ENCODE measurements at regions not wholly inside any gene's neighbourhood (a gene's known extent, or its start where the extent isn't known, plus 50 kb on each side); places are given as distances from the start of the nearest gene placed in this dataset.
"Not testable (repeated sequence)": the region's sequence is repeated elsewhere in the genome, so short reads cannot be mapped to it uniquely, and the experiment has no call there.

GRCh38 chr1:8122160-8122476 is 96.0 kb upstream of the ERRFI1 start:
- H3K4me1 ChIP-seq = peaks cover 26 to 74% (median 44%) of the 10 kb centered on the region in 3 donors
- no peak for TF ChIP-seq EP300 (IDR thresholded peaks at IDR 0.05)
- no peak for TF ChIP-seq POLR2A (IDR thresholded peaks at IDR 0.05)
- TF ChIP-seq POLR2AphosphoS5 (IDR thresholded peaks at IDR 0.05) = peak; percentile 4
- no peak for TF ChIP-seq CTCF (IDR thresholded peaks at IDR 0.05)

GRCh38 chr1:8121261-8122159 is 95.4 kb upstream of the ERRFI1 start:
- WGBS, 2 donors (ENCODE audit: low coverage in 1 of 2) = 0 to 17% methylated on average over 3 to 13 of the region's 18 CpGs
- no peaks in the 10 kb centered on the region for H3K36me3 ChIP-seq
- ATAC-seq = peak; percentile 89
- no peaks in the 10 kb centered on the region for H3K27me3 ChIP-seq
- TF ChIP-seq EP300 (IDR thresholded peaks at IDR 0.05) = peak; percentile 81
- no peak for TF ChIP-seq CTCF (IDR thresholded peaks at IDR 0.05)
- TF ChIP-seq POLR2AphosphoS5 (IDR thresholded peaks at IDR 0.05) = peak; percentile 100
- peak; percentile 61 to 65 for TF ChIP-seq POLR2A (IDR thresholded peaks at IDR 0.05)
- no peaks in the 10 kb centered on the region for H3K9me3 ChIP-seq
- peaks cover 28 to 75% (median 50%) of the 10 kb centered on the region in 3 donors for H3K4me1 ChIP-seq
- H3K4me3 ChIP-seq = peak overlapping the region; percentile 0 to 35
- H3K27ac ChIP-seq = peak overlapping the region; percentile 90 to 99 (median 97)

More at GRCh38 chr1:8122160-8122476, 96.0 kb upstream of the ERRFI1 start:
- Histone ChIP-seq H3K4me3 (peak overlapping the region; percentile 0 to 35), H3K36me3 (no peaks in the 10 kb centered on the region), H3K27me3 (no peaks in the 10 kb centered on the region), H3K27ac (peak overlapping the region; percentile 90 to 99 (median 97)), H3K9me3 (no peaks in the 10 kb centered on the region)
- peak; percentile 21 for ATAC-seq
- WGBS, 2 donors (ENCODE audit: low coverage in 1 of 2) = 30 to 40% methylated on average over 3 of the region's 3 CpGs

GRCh38 chr1:8120693-8121260 is 94.7 kb upstream of the ERRFI1 start:
- TF ChIP-seq EP300 (IDR thresholded peaks at IDR 0.05) = no peak
- no peak for TF ChIP-seq POLR2A (IDR thresholded peaks at IDR 0.05)
- peak in 1 of 4 experiments; percentile 28 for TF ChIP-seq CTCF (IDR thresholded peaks at IDR 0.05)
- no peak for TF ChIP-seq POLR2AphosphoS5 (IDR thresholded peaks at IDR 0.05)
- H3K4me3 ChIP-seq = peak overlapping the region in 1 of 2 donors; percentile 35
- WGBS, 2 donors (ENCODE audit: low coverage in 1 of 2) = 4 to 6% methylated on average over 10 of the region's 10 CpGs
- peak overlapping the region; percentile 90 to 99 (median 97) for H3K27ac ChIP-seq
- H3K36me3 ChIP-seq = no peaks in the 10 kb centered on the region
- H3K9me3 ChIP-seq = no peaks in the 10 kb centered on the region
- peaks cover 32 to 82% (median 57%) of the 10 kb centered on the region in 3 donors for H3K4me1 ChIP-seq
- ATAC-seq = peak; percentile 22
- H3K27me3 ChIP-seq = no peaks in the 10 kb centered on the region

- H3K27ac ChIP-seq = peak overlapping the region; percentile 90 to 99 (median 97)
- not testable (repeated sequence) for H3K36me3 ChIP-seq, ATAC-seq, H3K9me3 ChIP-seq, H3K27me3 ChIP-seq, H3K4me3 ChIP-seq
- WGBS, 2 donors (ENCODE audit: low coverage in 1 of 2) = 60 to 83% methylated on average over 1 to 4 of the region's 6 CpGs
- peaks cover 32 to 96% (median 63%) of the 10 kb centered on the region in 3 donors for H3K4me1 ChIP-seq
Observed at GRCh38 chr1:8118736-8119135, 92.6 kb upstream of the ERRFI1 start.

GRCh38 chr1:8118031-8118451 is 91.9 kb upstream of the ERRFI1 start:
- H3K4me1 ChIP-seq = peaks cover 32 to 97% (median 61%) of the 10 kb centered on the region in 3 donors
- H3K27me3 ChIP-seq = no peaks in the 10 kb centered on the region
- ATAC-seq = no peak
- H3K27ac ChIP-seq = peak overlapping the region; percentile 90 to 99 (median 94)
- TF ChIP-seq EP300 (IDR thresholded peaks at IDR 0.05) (no peak), POLR2AphosphoS5 (IDR thresholded peaks at IDR 0.05) (peak; percentile 10)
- no peaks in the 10 kb centered on the region for H3K9me3 ChIP-seq
- no peaks in the 10 kb centered on the region for H3K36me3 ChIP-seq
- 66 to 71% methylated on average over 2 to 3 of the region's 7 CpGs for WGBS, 2 donors (ENCODE audit: low coverage in 1 of 2)
- no peak overlapping the region for H3K4me3 ChIP-seq
